ENCODE measurements at regions not wholly inside any gene's neighbourhood (a gene's known extent, or its start where the extent isn't known, plus 50 kb on each side); places are given as distances from the start of the nearest gene placed in this dataset.

DNA sequence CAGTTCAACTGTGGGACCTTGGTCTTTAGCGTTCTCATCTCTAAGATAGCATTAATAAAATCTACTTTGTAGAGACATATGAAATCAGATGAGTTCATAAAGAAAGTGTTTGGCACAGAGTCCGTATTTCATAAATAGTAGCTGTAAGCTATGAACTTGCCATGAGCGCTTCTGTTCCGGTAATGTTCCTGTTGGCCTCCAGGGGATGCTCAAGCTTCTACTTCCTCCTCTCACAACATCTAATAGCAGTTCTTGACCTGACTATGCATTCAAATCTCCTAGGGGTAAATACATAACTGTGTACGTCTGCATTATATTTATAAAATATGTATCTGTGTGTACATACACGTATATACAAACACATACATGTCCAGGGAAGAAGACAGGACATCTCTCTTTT, 288.2 kb upstream of the TMPO start:
- no peak for DNase-seq

DNA sequence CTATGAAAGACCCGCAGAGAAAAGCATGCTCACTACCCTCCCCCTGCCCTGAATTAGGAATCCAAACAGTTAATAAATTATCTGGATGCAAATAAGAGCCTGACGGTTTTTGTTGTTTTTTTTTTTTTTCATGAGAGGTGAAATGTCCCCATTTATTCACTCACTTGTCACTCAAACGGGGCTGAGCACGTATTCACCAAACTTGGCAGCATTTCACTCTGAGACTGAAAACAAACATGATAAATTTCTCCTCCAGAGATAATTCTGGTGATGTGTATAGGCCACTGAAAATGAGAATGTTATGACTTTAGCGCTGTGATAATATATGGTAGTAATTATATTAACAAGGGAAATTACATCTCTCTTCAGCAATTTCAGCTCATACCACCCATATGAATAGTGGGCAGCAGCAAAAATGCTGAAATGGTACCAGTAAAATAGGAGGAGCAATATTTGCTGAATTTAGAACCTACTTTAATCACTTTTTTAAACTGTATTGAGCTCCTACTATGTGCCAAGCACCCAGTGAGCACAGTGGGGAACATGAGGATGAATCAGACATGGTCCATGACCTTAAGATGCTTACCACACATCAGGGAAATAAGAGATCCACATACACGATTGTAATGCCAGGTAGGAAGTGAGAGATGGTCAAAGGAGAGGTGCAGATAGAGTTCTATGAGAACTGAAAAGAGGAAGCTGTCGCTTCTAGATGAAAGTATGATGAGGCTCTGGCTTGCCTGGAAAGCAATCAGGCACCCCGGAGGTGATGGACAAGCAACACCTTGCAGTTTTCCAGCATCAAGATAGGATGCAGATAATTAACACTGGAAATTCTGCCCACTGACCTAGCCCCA, 286.5 kb upstream of the TMPO start:
- DNase-seq: peak; percentile 33

DNA sequence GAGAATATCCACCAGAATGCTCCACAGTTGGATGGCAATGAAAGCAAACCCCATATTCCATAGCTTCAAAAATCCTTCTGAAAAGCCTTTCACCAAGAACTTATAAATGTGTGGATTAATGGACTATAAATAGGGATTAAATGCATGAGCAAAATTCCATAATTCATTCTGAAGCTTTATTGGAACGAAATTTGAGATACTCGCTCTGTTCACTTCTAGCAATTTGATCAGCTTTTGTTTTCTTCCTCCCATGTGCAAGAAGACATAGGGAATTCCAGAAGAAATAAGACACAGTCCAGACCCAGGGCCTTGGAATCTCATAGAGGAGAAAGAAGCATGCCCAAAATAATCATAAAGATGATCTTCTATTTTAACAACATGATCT, 285.9 kb upstream of the TMPO start:
- DNase-seq: no peak

DNA sequence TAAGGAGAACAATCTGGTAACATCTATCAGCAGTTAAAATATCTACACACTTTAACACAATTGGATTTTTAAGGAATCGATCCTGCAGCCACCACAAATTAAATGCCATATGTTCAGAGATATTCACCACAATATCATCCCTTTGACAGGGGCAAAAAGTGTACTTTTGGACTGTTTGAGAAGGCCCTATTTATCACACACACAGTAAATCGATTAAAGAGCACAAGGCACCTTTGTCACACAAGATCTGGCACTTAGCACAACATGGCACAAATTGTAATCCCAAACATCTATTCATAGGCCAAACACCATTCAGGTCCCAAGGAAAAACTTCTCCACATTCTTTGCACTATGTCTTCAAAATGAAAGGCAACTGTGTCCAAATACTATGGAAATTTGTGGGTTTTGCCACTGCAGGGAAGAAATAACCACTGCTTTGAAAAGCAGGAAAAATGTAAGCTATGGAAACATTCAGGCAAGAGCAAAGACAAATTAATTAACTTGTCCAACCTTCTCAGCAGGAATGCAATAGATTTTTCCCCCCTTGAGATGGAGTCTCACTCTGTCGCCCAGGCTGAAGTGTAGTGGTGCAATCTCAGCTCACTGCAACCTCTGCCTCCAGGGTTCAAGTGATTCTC, 282.5 kb upstream of the TMPO start:
- no peak for DNase-seq

DNA sequence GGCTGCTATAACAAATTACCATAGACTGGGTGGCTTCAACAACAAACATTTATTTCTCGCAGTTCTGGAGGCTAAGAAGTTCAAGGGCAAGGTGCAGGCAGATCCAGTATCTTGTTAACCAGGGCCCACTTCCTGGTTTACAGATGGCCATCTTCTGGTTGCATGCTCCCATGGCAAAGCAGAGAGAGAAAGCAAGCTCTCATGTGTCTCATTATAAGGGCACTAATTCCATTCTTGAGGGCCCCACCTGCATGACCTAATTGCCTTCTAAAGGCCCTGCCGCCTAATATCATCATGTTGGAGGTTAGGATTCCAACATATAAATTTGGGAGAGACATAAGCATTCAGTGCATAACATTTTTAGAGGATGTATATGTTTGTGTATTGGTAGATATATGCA, 280.1 kb upstream of the TMPO start:
- no peak for DNase-seq

DNA sequence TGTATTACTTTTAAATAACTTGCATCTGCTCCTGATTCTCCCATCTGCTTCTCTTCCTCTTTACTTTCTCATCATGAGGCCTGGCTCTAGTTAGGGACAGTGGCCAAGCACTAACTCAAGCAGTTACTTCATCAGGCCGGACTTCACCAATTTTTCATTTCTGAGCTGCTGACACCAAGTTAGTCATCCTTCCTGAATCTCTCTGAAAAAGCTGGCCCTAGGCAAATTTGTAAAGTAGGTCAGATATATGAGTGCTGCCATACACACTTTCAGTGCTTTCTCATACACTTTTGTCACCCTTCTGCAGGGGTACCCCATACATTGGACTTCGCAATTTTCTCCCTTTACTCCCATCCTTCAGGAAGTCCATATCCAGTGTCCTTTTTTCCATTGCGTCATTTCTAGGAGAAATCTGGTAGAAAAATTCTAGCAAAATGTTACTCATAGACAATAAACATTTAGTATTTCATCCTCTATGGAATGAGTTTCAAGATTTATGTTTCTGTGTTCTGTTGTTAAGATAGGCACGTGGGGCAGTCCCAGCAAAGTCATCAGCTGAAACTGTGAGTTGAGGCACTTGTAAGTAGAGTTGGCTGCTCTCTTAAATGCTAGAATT, 276.8 kb upstream of the TMPO start:
- DNase-seq: no peak

DNA sequence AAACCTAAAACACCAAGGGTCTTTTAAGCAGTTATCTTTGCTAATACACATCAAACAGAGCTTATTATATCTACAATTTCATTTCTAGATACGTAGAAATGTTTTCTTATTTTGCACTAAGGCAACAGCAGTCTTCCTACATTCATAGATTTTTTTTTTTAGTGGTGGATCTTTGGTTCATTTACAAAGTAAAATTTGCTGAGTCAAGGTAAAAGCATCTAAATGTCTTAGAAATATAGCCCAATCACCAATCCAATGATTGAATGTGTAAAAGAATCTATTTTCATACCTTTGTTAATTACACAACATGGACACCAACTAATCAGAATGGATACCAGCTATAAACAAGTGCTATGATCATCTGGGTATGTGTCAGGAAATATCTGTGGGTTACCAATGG, 272.2 kb upstream of the TMPO start:
- DNase-seq: no peak

DNA sequence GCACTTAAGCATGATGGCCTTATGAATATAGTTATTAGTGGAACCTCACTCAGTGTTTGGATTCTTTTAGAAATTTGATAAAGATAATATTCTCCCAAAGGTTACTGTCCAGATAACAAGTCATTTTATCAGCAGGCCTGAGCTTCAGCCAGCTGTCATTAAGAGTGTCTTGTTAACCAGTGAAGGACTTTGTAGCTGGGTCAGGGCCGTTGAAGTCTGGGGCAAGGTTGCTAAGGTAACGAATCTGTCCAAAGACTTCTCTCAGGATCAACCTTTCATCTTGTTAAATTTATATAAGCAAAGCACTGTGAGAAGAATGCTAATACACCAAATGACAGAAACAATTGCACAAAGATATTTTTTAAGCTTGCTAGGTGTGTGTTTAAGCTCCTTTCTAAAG, 271.3 kb upstream of the TMPO start:
- no peak for DNase-seq

DNA sequence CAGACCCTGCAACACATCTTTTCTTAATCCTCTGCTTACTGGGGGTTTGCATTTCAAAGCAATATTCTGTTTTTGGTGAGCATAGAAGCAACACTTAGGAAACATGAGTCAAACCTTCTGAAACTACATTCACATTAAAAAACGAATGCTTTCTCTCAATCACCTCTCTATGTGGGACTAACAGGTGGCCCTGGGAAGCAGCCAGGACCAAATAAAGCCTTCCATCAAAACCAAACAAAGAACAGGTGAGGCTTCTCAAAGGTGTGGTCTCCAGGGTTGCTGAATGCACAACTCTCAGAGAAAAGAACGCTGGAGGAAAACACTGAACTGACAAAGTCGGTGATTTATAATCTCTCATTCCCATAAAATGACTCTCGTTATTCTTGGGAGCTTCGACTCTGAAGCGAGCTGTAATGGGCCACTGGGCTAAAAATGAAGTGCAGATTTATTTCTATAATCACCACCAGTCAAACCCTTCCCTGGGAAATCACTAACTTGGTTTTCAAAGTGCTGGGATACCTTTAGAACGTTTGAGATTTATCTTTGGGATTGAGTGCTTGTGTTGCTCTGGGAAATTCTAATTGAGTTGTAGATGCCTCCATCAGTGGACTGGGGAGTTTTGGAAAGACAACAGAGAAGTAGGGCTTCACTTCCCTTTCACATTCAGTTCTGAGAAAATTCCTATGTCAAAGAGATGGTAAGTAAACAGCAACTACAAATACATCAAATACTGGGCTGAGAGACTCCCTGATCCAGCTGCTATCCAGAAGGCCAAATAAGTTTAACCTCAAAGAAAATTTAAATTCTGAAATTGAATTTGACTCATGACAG, 262.0 kb upstream of the TMPO start:
- no peak for DNase-seq

DNA sequence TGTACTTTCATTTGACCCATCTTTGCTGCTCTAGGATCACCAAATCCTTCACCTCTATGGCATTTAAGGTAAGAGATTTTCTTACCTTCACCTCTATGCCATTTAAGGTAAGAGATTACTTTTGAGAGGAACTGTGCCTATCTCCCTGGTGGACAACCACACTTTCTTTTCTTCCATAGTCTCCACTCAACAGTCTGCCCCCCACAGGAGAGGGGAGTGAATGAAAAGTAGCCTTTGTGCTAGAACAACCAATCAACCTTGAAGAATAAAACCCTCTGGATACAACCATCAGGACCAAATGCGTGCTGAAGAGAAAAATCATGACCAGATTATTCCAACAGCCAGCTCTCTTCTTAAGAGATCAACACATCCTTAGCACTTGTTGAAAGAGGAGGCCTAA, 258.6 kb upstream of the TMPO start:
- no peak for DNase-seq

DNA sequence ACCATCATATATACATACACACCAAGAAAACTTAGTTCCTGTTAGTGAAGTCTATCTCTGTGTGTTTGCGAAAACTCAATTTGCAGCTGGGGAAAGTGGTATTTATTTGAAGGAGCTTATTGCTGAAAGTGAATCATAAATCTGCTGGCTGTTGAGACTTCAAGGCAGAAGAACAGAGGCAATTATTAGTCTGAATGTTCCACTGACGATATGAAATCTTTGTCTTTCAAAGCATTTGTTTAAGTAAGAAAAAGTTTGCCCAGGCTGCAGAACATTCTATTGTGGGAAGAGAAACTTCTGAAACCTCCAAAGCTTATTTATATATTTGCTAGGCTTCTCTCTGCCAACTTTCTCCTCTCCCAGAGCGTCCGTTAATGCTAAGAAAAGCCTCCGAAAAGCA, 255.7 kb upstream of the TMPO start:
- DNase-seq: no peak

DNA sequence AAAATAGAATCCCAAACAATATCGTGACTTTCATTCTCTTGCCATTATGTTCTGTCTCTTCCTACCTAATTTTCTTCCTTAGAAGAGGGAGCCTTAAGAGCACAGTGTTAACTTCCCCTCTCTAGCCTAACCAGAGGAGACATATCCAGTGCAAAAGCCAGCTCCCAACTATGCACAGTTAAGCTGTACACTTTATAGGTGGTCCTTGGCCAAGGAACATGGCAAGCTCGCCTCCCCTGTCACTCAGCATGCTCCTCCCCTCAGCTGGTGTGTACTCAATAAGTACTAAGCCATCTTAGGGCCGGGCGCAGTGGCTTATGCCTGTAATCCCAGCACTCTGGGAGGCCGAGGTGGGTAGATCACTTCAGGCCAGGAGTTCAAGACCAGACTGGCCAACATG, 255.1 kb upstream of the TMPO start:
- DNase-seq: no peak

DNA sequence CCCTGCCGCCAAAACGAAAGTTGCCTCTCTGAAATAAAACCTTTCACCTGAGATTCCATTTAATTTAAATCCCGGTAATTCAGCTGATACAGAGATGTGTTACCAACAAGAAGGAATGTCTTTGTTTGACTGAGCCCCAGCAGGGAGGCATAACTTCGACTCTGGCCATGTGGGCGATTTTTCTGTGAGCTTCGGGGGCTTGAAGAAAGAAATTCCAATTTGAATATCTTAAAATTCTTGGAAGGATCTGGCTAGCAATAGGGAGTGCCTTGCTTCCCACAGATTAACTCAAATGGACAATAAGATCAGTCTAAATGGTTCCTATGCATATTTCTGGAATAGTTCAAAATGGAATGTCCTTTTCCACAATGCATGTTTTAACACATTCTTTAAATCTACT, 252.5 kb upstream of the TMPO start:
- DNase-seq: no peak

DNA sequence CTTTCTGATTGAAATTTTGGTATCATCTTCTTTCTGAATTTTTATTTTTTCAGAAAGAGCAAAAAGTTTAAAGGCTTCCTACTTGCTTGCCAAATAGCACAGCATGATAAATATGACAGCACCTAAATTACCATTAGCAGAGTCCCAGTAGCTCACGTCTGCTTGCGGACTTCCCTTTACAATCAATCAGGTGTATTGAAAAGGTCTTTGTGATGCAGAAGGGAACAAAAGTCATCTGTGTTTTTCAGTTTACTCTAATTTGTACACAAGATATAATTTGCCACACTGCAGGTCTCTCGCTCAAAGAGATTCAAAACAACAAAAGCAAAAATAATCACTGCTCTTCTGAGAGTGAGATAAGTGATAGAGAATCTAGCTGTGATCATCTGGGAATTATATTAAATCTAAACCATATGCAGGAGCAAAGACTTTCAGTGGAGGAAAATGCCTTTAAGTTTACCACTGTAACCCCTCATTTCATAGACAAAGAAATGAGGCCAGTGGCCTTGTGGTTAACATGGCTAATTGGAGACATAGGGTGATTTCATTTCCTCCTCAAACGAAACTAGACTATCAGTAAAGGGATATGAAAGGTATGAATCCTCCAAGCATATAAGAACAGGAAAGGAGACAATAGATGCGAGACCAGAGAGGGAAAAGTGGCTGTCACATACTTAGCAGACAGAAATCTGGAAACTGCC, 240.8 kb upstream of the TMPO start:
- DNase-seq: no peak

DNA sequence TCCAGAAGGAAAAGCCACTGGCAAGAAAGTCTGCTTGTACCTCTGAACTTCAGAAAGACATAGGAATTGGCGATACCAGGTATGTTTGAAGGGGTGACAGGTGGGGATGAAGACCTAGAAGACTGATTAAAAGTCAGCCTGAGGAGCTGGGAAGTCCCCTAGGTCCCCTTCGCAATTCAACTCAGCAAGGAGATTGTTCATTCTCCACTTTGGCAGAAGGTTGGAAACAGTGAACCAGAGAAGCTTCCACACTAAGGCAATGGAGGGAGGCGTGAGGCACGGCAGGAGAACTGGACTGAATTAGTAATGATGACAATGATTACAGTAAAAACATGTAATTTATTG, 240.3 kb upstream of the TMPO start:
- DNase-seq: no peak

DNA sequence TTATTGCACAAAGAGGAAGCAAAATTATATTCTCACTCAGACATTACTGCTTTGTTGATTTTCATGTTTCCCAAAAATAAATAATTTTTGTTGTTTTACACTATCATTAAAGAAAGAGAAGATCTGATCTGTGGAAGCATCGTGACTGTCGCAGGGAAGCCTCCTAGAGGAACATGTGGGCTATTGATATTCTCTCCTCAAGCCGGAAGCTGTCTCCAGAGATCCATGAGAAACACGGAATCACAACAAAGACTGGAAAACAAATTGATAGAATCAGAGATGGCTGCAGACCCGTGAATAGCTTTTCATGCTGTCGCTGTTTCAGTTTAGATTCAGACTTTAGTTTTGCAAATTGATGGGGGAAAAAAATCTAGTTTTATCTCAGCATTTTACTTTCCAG, 235.2 kb upstream of the TMPO start:
- DNase-seq: no peak

DNA sequence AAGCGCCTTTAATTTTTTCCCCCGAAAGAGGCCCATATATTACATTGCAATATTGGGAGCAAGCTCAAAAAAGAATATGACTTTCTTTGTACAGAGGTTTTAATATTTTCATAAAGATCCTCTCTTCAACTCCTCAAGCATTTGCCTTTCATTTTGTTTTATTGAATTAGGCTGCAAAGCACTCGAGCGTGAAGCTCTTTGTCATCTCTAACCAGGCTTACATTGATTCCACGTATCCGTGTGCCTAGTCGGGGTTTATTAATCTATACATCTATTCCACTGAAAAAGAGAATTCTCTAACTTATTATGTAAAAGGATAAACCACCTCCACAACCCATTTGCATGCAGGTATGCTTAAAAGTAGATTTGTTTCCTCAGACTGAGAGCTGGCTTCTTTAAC, 234.8 kb upstream of the TMPO start:
- DNase-seq: no peak

DNA sequence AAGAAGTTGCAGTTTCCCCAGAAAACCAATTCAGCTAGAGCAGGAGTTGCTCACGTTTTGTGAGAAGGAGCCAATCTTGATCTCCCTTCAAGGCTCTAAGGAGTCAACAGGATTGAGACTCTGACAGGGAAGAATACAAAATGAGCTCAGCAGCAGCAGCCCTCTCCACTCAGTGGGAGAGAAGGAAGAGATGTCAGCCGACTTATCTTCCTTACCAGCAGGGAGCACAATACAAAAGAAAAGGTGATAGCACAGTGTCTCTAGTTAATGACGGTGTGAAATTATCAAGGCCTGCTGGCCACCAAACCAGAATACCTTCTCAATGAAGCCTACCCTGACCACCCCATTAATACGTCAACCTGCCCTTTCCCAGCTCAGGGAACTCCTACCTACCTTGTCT, 223.6 kb upstream of the TMPO start:
- no peak for DNase-seq

DNA sequence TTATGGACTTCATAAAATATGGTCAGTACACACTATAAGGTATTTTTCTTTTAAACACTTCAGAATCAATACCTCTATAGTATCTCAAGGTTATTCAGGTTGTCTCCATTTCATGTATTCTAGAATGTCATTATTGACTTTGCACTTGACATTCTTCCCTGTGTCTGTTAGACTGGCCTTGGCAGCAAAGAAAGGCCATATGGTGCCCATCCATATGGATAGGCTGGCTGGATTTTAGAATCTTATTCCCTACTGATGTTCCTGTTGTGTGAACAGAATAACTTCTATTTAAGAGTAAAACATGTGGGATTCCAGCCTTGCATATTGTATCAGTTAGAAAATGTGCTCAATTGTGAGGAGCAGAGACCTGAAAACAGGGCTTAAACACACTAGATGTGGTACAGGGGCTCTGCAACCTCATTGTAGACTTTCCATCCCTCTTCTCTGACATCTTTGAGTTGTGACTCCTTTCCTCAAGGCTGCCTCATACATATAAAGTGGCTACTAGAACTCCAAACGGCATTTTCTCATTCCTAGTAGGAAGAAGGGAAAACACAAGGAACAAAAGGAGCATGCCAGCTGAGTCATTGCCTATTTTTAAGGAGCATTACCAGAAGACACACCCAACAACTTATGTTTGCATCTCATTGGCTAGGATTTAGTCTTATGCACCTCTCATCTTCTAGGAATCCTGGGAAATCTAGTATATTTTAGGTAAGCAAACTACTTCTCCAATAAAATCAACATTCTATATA, 221.2 kb upstream of the TMPO start:
- no peak for DNase-seq

DNA sequence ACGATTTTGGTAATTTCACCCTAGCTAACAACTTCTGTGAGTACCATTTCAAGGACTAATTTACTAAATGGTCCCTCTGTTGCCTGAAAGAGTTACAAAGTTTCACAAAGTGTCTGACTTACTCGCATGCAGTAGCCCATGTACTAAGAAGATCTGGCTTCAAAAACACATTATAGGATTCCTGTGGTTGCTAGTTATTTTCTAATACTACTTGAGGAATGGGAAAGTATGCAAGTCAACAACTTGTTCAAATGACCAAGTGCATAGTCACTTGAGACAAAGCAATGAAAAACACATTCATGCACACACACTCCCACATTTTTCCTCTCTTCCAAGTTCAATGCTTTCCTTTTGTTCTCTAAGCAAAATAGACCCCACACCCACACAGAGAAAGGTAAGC, 219.7 kb upstream of the TMPO start:
- no peak for DNase-seq

DNA sequence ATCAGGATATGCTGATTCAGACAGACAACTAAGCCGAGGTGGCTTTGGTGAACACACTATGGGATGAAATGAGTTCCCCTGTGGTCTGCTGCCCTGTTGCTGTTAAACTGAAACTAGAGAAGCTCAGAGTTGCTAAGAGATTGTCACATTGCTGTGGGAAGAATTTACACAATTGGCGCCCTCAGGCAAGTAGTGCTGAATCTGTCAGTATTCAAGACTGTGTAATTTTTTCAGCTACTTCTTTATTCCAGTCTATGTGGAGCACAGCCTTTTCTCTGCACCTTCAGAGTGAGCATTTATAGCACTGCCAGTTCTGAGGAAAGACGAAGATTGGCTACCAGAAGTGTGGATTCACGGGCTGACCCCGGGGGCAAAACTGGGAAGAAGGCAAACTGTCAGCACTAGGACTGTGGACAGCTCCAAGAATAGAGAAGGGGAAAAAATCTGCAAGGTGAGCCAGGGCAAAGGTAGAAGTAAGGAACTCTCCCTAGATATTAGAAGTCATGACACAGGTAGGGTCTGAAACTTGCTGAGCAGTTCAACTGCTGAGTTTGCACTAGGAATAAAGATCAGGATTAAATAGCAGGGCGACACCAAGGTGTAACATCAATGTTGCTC, 218.8 kb upstream of the TMPO start:
- no peak for DNase-seq

DNA sequence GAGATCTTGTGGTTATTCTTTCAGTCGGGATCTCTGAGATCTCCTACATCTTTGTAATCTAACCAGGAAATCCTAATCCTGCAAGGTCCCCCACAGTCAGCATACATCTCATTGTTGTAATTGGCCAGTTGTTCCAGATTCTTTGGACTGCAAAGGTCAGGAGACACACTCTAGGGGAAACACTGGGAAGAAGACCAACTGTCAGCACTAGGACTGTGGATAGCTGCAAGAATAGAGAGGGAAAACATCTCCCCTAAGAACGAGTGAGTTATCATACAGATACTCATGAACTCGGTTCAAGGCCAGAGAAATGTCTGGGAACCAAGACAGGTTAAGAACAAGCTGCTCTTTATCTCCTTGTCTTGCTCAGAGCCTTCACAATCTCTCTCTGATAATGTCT, 217.9 kb upstream of the TMPO start:
- no peak for DNase-seq

Data from NCI-H1048 (cell line).